GDM1 (cell line): ENCODE measurements at regions not wholly inside any gene's neighbourhood (a gene's known extent, or its start where the extent isn't known, plus 50 kb on each side); places are given as distances from the start of the nearest gene placed in this dataset.

Source experiments
- DNase-seq: peaks from one replicate; lab custom pipeline; 2025; lab: John Stamatoyannopoulos, UW

- no peak for DNase-seq
Observed at GRCh38 chr2:71812736-71813135, 334.9 kb downstream of the CYP26B1 start.

DNA sequence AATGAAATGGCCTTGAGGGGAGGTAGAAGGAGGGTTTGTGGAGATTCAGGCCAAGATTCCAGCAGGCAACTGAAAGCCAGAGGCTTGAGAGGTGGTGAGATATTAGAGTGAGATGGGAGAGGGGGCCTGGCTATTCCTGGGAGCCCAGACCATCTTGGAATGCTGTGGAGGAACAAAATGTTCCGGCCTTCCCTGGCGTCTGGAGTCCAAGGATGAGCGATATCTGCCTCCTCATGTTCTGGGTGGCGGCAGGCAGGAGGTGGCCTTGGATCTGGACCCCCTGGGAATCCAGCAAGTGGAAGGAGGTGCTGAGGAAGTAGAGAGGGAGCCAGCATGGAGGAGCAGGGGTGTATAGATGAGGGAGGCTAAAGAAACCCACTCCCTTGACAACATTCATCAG is 335.9 kb downstream of the CYP26B1 start:
- DNase-seq = no peak

GRCh38 chr2:71811157-71811556 is 336.5 kb downstream of the CYP26B1 start:
- DNase-seq = no peak

GRCh38 chr2:71807581-71808451 is 339.8 kb downstream of the CYP26B1 start:
- DNase-seq = no peak

DNA sequence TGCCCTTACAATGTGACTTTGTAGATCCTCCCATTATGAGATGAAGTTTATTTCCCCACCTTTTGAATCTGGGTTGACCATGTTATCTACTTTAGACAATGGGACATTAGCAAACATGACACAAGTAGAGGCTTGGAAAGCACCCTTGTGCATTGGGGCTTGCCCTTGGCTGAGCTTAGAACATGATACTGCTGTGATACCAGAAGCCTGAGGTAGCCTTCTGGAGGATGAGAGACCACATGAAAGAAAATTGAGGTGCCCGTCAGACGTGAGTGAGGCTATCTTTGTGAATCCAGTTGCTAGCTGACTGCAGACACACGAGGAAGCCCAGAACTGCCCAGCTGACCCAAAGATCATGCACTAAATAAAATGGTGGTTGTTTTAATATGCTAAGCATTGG is 341.2 kb downstream of the CYP26B1 start:
- no peak for DNase-seq

GRCh38 chr2:71804281-71804751 is 343.3 kb downstream of the CYP26B1 start:
- no peak for DNase-seq

DNA sequence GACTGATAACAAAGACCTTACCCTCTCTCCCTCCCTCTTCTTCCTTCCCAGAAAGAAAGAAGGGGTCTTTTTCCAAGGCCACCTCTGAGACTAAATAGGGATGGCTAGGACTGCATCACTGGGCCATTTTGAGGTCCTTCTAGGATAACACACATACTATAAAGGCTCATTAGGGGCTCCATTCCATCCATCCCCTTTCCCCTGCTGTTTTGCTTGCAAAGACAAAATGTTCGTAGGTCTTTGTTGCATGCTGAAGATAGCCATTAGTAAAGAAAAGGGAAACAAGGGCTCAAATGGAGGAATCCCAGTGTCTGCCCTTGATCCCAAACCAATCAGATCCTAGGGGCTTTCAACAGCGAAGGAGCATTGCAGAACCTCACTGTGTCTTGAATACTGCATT is 344.3 kb downstream of the CYP26B1 start:
- DNase-seq = no peak

DNA sequence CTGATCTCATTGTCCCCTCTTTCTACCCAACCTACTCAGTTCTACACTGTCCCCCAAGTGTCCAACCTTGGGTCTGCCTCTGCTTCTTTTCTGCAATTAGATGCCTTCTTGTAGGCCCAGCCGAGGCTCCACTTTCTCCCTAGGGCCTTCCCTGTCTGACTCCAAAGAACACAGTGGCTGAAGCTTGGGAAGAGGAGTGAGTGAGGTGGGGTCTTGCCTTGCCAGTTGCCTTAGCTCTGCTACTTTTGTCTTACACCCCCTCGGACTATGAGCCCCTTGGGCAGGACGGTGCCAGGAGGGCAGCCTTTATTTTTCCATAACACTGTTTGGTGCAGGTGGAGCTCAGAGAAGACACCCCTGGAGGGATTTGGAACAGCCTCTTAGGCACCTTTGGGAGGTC is 345.1 kb downstream of the CYP26B1 start:
- no peak for DNase-seq

DNA sequence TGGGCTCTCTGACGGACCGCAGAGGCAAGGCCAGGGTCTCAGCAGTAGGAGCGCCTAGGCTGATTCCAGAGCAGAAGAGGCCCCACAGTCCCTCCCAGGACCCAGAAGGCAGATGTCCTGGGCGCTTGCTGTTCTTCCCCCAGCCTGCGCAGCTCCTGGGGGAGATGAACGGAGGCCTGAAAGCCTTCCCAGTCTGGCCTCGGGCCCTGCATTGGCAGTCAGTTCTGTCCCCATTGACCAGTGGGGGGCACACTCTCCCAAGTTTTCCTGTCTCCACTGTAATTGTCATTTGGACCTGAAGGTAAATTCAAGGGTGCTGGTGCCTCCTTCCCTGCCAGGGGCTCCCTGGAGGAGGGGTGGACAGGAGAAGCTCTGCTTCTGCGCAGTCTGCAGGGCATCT is 345.7 kb downstream of the CYP26B1 start:
- no peak for DNase-seq

DNA sequence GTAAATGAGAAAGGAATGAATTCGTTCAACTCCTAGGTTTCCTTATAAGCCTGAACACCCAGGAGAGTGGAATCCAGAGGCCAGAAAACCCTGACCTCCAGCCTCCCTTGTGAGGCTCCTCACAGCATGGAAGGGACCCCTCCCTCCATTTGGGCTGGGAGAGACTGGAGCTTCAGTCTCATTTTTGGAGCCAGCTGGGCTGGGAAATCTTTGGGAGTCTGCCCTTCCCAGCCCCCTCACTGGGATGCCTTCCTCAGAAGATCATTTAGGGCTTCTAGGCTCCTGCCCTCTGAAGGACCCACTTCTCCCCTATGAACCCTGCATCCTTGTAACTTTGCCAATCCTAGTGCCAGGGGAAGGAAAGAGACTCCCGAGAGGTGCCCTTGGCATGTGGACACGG is 346.1 kb downstream of the CYP26B1 start:
- no peak for DNase-seq

DNA sequence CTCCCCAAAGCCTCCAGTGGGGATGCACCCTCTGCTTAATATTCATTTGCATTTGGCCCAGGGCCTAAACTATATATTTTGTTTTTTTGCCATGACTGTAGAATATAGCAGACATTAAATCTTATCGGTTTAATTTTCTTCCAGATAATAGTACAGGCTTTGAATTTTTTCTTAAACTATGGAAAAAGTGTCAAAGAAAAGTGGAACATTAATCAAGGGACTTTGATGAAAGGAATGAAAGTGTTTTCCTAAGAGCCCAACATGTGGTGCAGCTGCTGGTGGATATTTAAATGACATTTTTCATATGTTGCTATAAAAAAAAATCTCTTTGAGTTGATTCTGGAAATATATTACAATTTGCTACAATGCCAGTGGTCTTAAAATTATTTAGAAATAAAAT is 346.8 kb downstream of the CYP26B1 start:
- DNase-seq = no peak

DNA sequence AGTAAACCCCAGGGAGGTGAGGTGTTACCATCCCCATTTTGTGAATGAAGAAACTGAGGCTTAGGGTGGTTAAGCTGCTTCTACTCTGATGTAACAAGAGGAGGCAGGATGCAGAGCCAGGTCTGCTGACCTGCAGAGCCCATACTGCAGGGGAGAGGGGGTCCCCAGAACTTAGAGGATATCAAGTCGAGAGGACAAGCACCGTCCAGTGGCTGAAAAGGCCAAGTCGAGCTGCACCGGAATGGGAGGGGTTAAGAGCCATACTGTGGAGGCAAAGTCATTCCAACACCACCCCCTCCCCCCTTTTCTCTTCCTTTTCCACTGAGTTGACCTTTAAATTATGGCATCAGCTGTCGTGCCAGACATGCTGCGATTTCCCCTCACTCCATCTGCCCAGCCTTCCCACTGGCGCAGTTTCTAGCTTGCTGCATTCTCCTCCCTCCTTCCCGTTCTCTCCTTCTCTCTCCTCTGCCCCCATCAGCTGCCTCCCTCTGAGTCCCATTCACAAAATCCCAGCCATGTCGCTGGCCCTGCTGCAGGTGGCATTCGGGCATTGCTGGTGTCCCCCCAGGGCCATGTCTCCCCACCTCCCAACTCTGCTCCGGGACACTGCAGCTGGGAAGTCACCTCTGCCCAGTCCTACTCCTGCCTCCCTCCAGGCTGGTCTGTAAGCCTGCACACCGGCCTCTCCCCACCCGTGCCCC is 346.9 kb downstream of the DYSF start:
- no peak for DNase-seq

GRCh38 chr2:71799013-71799575 is 345.7 kb downstream of the DYSF start:
- no peak for DNase-seq

GRCh38 chr2:71798266-71799012 is 345.1 kb downstream of the DYSF start:
- no peak for DNase-seq

DNA sequence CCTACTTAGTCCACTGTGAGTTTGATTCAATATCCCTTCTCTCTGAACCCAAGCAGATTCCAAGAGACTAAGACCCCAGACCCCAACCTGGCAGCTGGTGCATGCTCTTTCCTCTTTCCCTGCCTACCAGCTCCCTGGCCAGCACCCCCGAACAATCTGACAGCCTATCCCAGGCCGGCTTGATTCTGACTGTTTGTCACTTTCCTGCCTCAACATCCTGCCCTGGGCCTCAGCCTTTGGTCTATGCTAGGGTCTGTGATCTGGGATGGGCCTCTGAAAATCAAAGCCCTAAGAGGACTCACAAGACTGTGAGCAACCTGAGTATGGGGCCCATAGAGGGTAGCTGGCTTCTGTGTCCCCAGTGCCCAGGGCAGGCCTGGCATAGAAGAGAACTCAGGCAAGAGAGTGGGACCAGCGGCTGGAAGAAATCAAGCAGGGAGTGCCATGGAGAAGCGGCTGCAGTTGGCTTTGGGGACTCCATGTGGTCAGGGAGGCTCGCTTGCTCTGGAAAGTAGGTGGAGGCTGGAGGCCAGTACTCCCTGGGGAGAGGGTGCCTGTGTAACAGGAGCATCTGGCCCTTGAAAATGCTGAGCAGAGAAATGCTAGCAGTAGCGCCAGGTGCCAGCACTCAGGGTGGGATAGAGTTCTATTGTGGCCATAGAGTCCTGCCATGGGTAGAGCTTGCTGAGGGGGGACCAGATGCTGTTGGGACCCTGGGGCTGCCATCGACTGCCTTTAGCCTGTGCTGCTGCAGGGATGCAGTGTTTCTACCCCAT is 343.9 kb downstream of the DYSF start:
- no peak for DNase-seq

DNA sequence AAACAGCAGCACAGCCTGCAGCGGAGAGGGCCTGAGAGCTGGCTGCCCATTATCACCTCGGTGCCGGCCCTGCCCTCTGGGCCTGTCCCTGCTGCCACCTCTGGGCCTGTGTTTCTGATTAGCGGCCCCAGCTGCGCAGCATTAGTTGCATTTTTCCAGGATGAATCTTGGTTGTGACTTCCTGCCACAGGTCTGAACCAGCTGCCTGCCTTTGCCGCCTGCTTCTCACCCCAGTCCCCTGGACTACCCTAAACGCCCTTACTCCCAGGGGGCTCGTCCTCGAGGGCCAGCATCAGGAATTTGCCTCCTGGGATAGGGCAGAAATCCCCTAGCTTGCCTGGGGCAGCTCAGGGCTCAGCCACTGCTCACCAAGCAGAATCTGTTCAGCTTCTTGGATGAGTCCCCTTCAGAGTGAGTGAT is 342.8 kb downstream of the DYSF start:
- DNase-seq = no peak

DNA sequence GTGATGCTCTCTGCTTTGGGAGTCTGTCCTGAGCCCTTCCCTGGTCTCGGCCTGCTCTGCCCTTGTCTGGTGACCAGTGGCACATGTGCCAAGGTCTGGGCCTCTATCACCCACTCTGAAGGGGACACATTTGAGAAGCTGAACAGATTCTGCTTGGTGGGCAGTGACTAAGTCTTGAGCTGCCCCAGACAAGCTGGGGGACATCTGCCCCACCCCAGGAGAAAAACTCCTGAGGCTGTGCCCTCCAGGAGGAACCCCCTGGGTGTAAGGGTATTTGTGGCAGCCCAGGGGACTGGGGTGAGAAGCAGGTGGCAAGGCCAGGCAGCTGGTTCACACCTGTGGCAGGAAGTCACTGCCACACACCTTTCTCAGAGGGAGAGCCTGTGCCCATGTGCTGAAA is 342.1 kb downstream of the DYSF start:
- no peak for DNase-seq

DNA sequence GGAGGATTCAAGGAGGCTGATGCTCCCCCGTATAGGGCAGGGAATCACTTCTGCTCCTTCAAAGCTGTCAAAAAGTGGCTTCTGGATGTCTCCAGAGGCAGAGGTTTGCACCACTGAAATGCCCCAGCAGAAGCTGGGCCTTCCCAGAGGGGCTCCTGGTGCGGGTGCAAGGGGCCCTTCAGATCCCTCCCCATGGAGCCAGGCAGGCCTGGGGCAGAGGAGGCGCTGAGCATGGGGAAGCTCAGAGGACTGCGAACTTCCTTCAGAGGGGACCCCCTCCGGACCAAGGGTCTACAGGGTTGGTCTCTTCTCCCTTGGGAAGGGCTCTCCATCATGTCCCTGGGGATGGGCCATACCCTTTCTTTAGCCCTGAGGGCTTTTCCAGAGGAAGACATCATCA is 341.2 kb downstream of the DYSF start:
- DNase-seq = no peak

DNA sequence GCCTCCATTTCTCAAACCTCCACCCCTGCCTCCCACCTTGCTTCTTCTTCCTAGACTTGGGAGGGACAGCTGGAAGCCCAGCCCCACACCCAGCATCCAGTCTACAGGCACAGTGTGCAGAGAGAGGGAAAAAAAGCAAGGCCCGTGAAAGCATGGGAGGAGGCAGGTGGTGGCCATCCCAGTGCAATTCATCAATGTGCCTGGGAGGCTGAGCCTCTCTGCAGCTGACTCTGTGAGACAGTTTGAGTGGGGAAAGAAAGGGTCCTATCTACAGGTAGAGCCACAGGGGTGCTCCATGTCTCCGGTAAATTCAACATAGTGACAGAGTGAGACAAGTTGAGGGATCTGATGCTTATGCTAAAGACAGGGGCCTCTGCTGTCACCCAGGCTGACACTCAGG is 340.6 kb downstream of the DYSF start:
- no peak for DNase-seq

DNA sequence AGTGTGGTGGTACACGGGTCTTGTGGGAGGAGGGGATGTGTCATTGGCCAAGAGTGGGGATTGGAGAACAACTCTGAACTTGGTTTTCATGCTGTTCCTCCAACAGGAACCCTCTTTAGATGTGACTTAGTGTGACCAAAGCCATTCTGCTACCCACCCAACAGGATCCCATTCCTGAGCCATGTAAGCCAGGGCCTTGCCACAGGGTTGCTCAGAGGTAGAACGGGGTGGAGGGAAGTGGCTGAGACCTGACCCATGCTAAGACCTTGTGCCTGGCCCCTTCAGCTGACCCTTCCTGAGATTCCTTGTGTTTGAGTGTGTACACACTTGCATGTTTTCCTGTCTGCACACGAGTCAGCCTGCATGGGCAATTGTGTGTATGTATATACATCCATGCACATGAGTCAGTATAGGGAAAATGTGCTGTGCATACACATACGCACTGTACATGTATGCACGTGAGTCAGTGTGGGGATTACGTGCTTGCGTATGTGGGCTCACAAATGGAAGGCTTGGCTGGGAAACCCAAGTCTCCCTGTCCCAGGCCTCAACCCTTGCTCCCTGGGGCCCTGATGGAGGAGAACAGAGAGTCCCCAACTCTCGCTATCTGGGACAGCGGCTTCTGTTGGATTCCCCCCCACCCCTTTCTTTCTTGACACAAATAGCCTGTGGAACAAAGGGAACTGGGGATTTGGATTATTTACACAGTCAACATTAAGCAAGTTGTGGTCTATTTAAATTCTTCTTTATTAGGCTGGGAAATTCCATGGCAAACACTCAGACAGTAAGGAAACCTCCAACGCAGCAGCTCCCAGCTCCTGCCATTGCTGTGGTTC is 339.8 kb downstream of the DYSF start:
- no peak for DNase-seq
